Neural crest cell (in vitro differentiated cells): ENCODE measurements at regions not wholly inside any gene's neighbourhood (a gene's known extent, or its start where the extent isn't known, plus 50 kb on each side); places are given as distances from the start of the nearest gene placed in this dataset.

Experiments used
- DNase-seq: peaks from one replicate; pipeline ENCODE4 v3.0.0; 2021; ENCODE audit warnings: low read depth, mixed read lengths, low spot score
- H3K27ac Mint-ChIP-seq: one replicate; pipeline ENCODE4 v1.8.0; 2021; ENCODE audit warnings: mild to moderate bottlenecking, mixed read lengths; ENCODE audit not compliant: unreplicated experiment
- H3K27me3 Mint-ChIP-seq: 2 replicates; pipeline ENCODE4 v1.8.0; 2021; ENCODE audit warnings: low read depth, mild to moderate bottlenecking, mixed read lengths
- H3K36me3 Mint-ChIP-seq: 2 replicates; pipeline ENCODE4 v1.8.0; 2021; ENCODE audit warnings: low read depth, mild to moderate bottlenecking, mixed read lengths
- H3K4me1 Mint-ChIP-seq: 2 replicates; pipeline ENCODE4 v1.8.0; 2021; ENCODE audit warnings: mixed read lengths
- H3K4me3 Mint-ChIP-seq: one replicate; pipeline ENCODE4 v1.8.0; 2021; ENCODE audit warnings: mild to moderate bottlenecking, mixed read lengths
- H3K9me3 Mint-ChIP-seq: 2 replicates; pipeline ENCODE4 v1.8.0; 2021; ENCODE audit warnings: mixed read lengths
- TF ChIP-seq, protein P1 (sequence below): fragments of 200-600 bp; sonication (generic); conservative IDR thresholded peaks from 2 replicates; pipeline ENCODE4 v1.5.0; 2021; ENCODE audit warnings: antibody characterized with exemption, mild to moderate bottlenecking

DNA sequence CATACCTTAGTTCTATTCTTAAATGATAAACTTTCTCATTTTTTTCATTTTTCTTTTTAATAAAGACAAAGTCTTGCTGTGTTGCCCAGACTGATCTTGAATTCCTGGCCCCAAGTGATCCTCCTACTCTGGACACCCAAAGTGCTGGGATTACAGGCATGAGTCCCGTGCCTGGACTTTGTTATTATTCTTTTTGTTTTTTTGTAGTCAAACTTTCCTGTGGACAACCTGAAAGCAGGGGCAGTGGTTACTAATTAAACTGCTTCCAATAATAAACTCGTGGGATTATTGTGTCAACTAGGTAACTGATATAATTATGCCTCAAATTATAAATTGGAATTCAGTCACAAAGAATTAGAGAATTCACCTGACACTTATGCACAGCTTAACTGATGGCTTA is 107.8 kb upstream of the RAPGEF2 start:
- Mint-ChIP-seq H3K4me3 (no peak overlapping the region), H3K36me3 (no peaks in the 10 kb centered on the region), H3K27me3 (no peaks in the 10 kb centered on the region), H3K9me3 (no peaks in the 10 kb centered on the region), H3K4me1 (no peaks in the 10 kb centered on the region), H3K27ac (no peak overlapping the region)
- DNase-seq: no peak
- TF ChIP-seq, protein P1, sequence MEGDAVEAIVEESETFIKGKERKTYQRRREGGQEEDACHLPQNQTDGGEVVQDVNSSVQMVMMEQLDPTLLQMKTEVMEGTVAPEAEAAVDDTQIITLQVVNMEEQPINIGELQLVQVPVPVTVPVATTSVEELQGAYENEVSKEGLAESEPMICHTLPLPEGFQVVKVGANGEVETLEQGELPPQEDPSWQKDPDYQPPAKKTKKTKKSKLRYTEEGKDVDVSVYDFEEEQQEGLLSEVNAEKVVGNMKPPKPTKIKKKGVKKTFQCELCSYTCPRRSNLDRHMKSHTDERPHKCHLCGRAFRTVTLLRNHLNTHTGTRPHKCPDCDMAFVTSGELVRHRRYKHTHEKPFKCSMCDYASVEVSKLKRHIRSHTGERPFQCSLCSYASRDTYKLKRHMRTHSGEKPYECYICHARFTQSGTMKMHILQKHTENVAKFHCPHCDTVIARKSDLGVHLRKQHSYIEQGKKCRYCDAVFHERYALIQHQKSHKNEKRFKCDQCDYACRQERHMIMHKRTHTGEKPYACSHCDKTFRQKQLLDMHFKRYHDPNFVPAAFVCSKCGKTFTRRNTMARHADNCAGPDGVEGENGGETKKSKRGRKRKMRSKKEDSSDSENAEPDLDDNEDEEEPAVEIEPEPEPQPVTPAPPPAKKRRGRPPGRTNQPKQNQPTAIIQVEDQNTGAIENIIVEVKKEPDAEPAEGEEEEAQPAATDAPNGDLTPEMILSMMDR: no peak

DNA sequence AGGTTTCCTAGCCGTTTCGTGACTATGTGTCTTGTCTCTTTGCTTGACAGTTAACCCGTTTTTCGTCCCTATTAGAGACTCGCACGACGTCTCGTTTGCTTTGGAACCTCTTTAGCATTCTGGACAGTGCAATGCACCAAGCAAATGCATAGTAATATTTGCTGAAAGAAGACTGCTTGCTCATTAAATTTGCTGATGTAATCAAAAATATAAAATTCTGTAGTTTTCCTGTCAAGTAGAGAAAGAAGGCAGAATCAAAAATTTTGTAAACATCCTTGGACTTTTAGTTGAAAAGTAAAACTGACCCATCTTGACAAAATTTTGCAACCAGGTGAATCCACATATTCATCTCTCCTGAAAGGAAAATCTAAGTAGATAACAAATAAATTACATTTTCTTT is 106.9 kb upstream of the RAPGEF2 start:
- no peaks in the 10 kb centered on the region for H3K36me3 Mint-ChIP-seq
- no peak for DNase-seq
- no peaks in the 10 kb centered on the region for H3K4me1 Mint-ChIP-seq
- peaks cover 2% of the 10 kb centered on the region for H3K9me3 Mint-ChIP-seq
- no peak overlapping the region for H3K27ac Mint-ChIP-seq
- TF ChIP-seq, protein P1: no peak
- H3K4me3 Mint-ChIP-seq: no peak overlapping the region
- H3K27me3 Mint-ChIP-seq: no peaks in the 10 kb centered on the region

DNA sequence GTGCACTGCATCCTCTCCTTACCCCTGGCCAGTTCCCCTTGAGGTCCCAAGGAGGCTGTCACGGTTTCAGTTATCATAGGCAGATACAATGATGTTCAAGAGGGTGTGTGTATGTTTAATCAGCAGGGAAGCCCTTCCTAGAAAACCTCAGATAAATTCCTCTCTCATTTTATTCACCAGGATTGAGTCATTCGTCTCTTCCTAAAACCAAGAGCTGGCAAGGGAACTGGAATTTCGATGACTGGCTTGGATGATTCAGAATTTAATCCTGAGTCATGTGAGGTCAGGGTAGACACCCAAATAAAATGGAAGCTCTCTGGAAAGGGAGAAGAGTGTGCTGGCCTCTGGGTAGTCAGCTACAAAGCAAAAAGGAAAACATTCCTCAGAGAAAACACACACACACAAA is 106.2 kb upstream of the RAPGEF2 start:
- Mint-ChIP-seq H3K9me3 (peaks cover 6% of the 10 kb centered on the region), H3K4me1 (no peaks in the 10 kb centered on the region), H3K36me3 (no peaks in the 10 kb centered on the region), H3K4me3 (no peak overlapping the region), H3K27me3 (no peaks in the 10 kb centered on the region), H3K27ac (peak overlapping the region; percentile 9)
- TF ChIP-seq, protein P1: no peak
- no peak for DNase-seq

DNA sequence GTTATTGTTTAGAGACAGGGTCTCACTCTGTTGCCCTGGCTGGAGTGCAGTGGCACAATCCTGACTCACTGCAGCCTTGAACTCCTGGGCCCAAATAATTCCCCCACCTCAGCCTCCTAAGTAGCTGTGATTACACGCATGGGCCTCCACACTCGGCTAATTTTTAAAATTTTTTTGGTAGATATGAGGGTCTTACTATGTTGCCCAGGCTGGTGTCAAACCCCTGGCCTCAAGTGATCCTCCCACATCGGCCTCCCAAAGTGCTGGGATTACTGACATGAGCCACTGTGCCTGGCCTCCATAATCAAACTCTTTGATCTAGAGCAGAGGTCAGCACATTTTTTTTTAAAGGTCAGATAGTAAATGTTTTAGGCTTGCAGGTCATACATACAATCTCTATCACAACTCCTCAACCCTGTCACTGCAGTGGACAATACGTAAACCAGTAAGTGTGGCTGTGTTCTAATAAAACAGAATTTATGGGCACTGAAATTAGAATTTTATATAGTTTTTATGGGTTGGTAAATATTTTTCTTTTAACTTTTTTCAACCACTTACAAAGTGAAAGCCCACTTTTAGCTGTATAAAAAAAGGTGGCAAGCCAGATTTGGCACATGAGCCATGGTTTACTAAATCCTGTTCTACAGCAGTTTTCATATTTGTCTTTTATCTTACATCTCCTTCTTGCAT is 105.1 kb upstream of the RAPGEF2 start:
- Mint-ChIP-seq H3K27me3 (no peaks in the 10 kb centered on the region), H3K36me3 (no peaks in the 10 kb centered on the region), H3K9me3 (peaks cover 9% of the 10 kb centered on the region), H3K27ac (no peak overlapping the region), H3K4me1 (peaks cover under 1% of the 10 kb centered on the region), H3K4me3 (no peak overlapping the region)
- TF ChIP-seq, protein P1: no peak
- DNase-seq: no peak

DNA sequence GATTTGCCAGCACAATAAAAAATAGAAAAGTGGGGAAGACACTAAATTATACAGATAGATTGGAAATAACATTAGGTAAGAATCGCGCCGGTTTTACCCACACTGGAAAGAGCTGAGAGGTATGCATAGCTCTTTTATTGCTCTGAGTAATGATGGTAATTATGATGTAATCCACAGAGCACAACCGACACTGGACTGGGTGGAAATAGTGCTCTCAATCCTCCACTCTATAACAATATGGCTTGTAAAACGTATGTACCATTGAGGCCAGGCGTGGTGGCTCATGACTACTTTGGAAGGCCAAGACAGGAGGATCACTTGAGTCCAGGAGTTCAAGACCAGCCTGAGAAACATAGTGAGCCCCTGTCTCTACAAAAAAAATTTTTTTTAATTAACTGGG is 104.3 kb upstream of the RAPGEF2 start:
- DNase-seq: no peak
- Mint-ChIP-seq H3K27ac (no peak overlapping the region), H3K4me1 (peaks cover 9% of the 10 kb centered on the region)

More for the DNA sequence above, 104.3 kb upstream of the RAPGEF2 start:
- H3K4me3 Mint-ChIP-seq: no peak overlapping the region
- no peaks in the 10 kb centered on the region for H3K27me3 Mint-ChIP-seq
- H3K9me3 Mint-ChIP-seq: peaks cover 9% of the 10 kb centered on the region
- TF ChIP-seq, protein P1: no peak
- H3K36me3 Mint-ChIP-seq: no peaks in the 10 kb centered on the region
